GM12892 (cell line): ENCODE measurements at regions not wholly inside any gene's neighbourhood (a gene's known extent, or its start where the extent isn't known, plus 50 kb on each side); places are given as distances from the start of the nearest gene placed in this dataset.

Experiments used
- POLR2A ChIP-seq: IDR thresholded peaks from 2 replicates; pipeline ENCODE4 v1.6.1; 2011; ENCODE audit warnings: low read depth, low read length, control low read depth
- POLR2AphosphoS5 ChIP-seq: IDR thresholded peaks from 2 replicates; pipeline ENCODE4 v1.6.1; 2011; ENCODE audit warnings: low read depth, low read length, control low read depth
- TAF1 ChIP-seq: IDR thresholded peaks from 2 replicates; pipeline ENCODE4 v1.6.1; 2011; ENCODE audit warnings: low read depth, mild to moderate bottlenecking, control low read depth, low read length, borderline replicate concordance

DNA sequence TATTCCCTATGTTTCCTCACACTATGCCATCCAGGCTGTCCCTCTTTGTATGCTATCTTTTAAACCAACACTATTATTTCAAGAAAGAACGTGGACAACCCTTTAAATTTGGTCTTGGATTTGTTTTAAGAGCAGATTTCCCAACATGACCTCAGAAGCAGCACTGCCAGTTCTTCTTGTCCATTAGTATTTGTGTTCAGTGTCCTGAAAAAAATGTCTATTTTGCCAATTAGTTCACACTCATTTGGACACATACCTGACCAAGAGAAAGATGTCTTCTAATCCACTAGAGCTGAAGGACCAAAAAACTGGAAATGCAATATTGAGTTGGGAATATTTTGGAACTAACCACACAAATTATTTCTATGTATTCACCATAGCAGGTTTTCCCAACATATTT lies 223.2 kb upstream of the CNKSR2 start:
- TF ChIP-seq TAF1 = no peak
- no peak for TF ChIP-seq POLR2A
- no peak for TF ChIP-seq POLR2AphosphoS5
